HG02678 (cell line): ENCODE measurements at regions not wholly inside any gene's neighbourhood (a gene's known extent, or its start where the extent isn't known, plus 50 kb on each side); places are given as distances from the start of the nearest gene placed in this dataset.
A peak's percentile ranks its signal among the peaks of the same experiment; 100 is the strongest.
"Not testable (repeated sequence)": the region's sequence is repeated elsewhere in the genome, so short reads cannot be mapped to it uniquely, and the experiment has no call there.

ENCODE experiments used
- ATAC-seq: cut with Tn5 transposase; IDR thresholded peaks from one replicate; pipeline ENCODE4 v1.9.1; 2021; ENCODE audit warnings: mild to moderate bottlenecking, moderate library complexity; ENCODE audit not compliant: unreplicated experiment

GRCh38 chr13:18322821-18323220 is 858.8 kb downstream of the TUBA3C start:
- ATAC-seq = not testable (repeated sequence)

- ATAC-seq = not testable (repeated sequence)
Measured at GRCh38 chr13:18319653-18320052, 862.0 kb downstream of the TUBA3C start.

GRCh38 chr13:18303240-18303813 is 878.3 kb downstream of the TUBA3C start:
- not testable (repeated sequence) for ATAC-seq

GRCh38 chr13:18300968-18301367 is 880.7 kb downstream of the TUBA3C start:
- ATAC-seq = not testable (repeated sequence)

- ATAC-seq = not testable (repeated sequence)
Measured at GRCh38 chr13:18297359-18297758, 884.3 kb downstream of the TUBA3C start.

GRCh38 chr13:18296617-18297016 is 885.0 kb downstream of the TUBA3C start:
- not testable (repeated sequence) for ATAC-seq

GRCh38 chr13:18294311-18294710 is 887.3 kb downstream of the TUBA3C start:
- ATAC-seq = not testable (repeated sequence)

- peak; percentile 34 for ATAC-seq
Measured at GRCh38 chr13:18286848-18287247, 894.8 kb downstream of the TUBA3C start.

- not testable (repeated sequence) for ATAC-seq
Measured at GRCh38 chr13:18285663-18286062, 896.0 kb downstream of the TUBA3C start.

- peak; percentile 5 for ATAC-seq
Measured at GRCh38 chr13:18284040-18284439, 897.6 kb downstream of the TUBA3C start.

GRCh38 chr13:18281829-18282597 is 899.6 kb downstream of the TUBA3C start:
- ATAC-seq = not testable (repeated sequence)

GRCh38 chr13:18280904-18281828 is 900.5 kb downstream of the TUBA3C start:
- not testable (repeated sequence) for ATAC-seq

- ATAC-seq = not testable (repeated sequence)
Measured at GRCh38 chr13:18279971-18280370, 901.7 kb downstream of the TUBA3C start.

GRCh38 chr13:18277372-18277771 is 904.3 kb downstream of the TUBA3C start:
- ATAC-seq = not testable (repeated sequence)

GRCh38 chr13:18276280-18276679 is 905.3 kb downstream of the TUBA3C start:
- peak; percentile 48 for ATAC-seq

GRCh38 chr13:18273785-18274514 is 907.7 kb downstream of the TUBA3C start:
- peak; percentile 64 for ATAC-seq

- not testable (repeated sequence) for ATAC-seq
Measured at GRCh38 chr13:18258801-18259419, 922.7 kb downstream of the TUBA3C start.

- ATAC-seq = not testable (repeated sequence)
Measured at GRCh38 chr13:18257686-18258085, 923.9 kb downstream of the TUBA3C start.

GRCh38 chr13:18252848-18253247 is 928.8 kb downstream of the TUBA3C start:
- not testable (repeated sequence) for ATAC-seq
